Hindlimb muscle (tissue), 1 donor: ENCODE measurements at regions not wholly inside any gene's neighbourhood (a gene's known extent, or its start where the extent isn't known, plus 50 kb on each side); places are given as distances from the start of the nearest gene placed in this dataset.
"Not testable (repeated sequence)": the region's sequence is repeated elsewhere in the genome, so short reads cannot be mapped to it uniquely, and the experiment has no call there.

ENCODE experiments used
- DNase-seq: peaks from one replicate; pipeline ENCODE4 v3.0.0-alpha.2; 2013

GRCh38 chr6:155807243-155807642, 351.6 kb upstream of the NOX3 start:
- no peak for DNase-seq

- no peak for DNase-seq
Measured at GRCh38 chr6:155801046-155801445, 345.4 kb upstream of the NOX3 start.

GRCh38 chr6:155798876-155799275, 343.2 kb upstream of the NOX3 start:
- DNase-seq = not testable (repeated sequence)

- no peak for DNase-seq
Measured at GRCh38 chr6:155795173-155795796, 339.6 kb upstream of the NOX3 start.

GRCh38 chr6:155791891-155792290, 336.3 kb upstream of the NOX3 start:
- DNase-seq = no peak

- DNase-seq = no peak
Measured at GRCh38 chr6:155791186-155791585, 335.5 kb upstream of the NOX3 start.

- DNase-seq = no peak
Measured at GRCh38 chr6:155787168-155787567, 331.5 kb upstream of the NOX3 start.

- no peak for DNase-seq
Measured at GRCh38 chr6:155786528-155786927, 330.9 kb upstream of the NOX3 start.

- no peak for DNase-seq
Measured at GRCh38 chr6:155782739-155783459, 327.3 kb upstream of the NOX3 start.

GRCh38 chr6:155782320-155782731, 326.7 kb upstream of the NOX3 start:
- DNase-seq = no peak

GRCh38 chr6:155779456-155779855, 323.8 kb upstream of the NOX3 start:
- DNase-seq = no peak

GRCh38 chr6:155778336-155778735, 322.7 kb upstream of the NOX3 start:
- no peak for DNase-seq

- DNase-seq = no peak
Measured at GRCh38 chr6:155771822-155772221, 316.2 kb upstream of the NOX3 start.

- no peak for DNase-seq
Measured at GRCh38 chr6:155770856-155771255, 315.2 kb upstream of the NOX3 start.

GRCh38 chr6:155770313-155770712, 314.7 kb upstream of the NOX3 start:
- no peak for DNase-seq

- no peak for DNase-seq
Measured at GRCh38 chr6:155765275-155766194, 309.9 kb upstream of the NOX3 start.

GRCh38 chr6:155762649-155763048, 307.0 kb upstream of the NOX3 start:
- no peak for DNase-seq

GRCh38 chr6:155755452-155755851, 299.8 kb upstream of the NOX3 start:
- no peak for DNase-seq

- not testable (repeated sequence) for DNase-seq
Measured at GRCh38 chr6:155748778-155749177, 293.1 kb upstream of the NOX3 start.

- DNase-seq = no peak
Measured at GRCh38 chr6:155747491-155747890, 291.9 kb upstream of the NOX3 start.

GRCh38 chr6:155740781-155741399, 285.3 kb upstream of the NOX3 start:
- no peak for DNase-seq

GRCh38 chr6:155738602-155739105, 283.0 kb upstream of the NOX3 start:
- DNase-seq = no peak

- no peak for DNase-seq
Measured at GRCh38 chr6:155717374-155717773, 261.7 kb upstream of the NOX3 start.
